PC-3 (cell line): ENCODE measurements at regions not wholly inside any gene's neighbourhood (a gene's known extent, or its start where the extent isn't known, plus 50 kb on each side); places are given as distances from the start of the nearest gene placed in this dataset.

Experiments
- ATAC-seq: fragments of 200-7000 bp; cut with Tn5 transposase; 2 replicates; pipeline ENCODE4 v1.9.1; 2020; ENCODE audit warnings: mild to moderate bottlenecking, moderate library complexity
- BruUV-seq: library from RNA; stranded (reverse); fragments of 400-500 nt; replicated peaks from 2 replicates; lab custom pipeline; 2021; lab: Mats Ljungman, UMichigan
- CTCF ChIA-PET: fragments of 300-600 bp; sonication (Branson Sonifier 250); formaldehyde crosslinking; loops from one replicate; lab custom pipeline; 2022; ENCODE audit warnings: antibody characterized with exemption; lab: Charles Lee
- POLR2A ChIA-PET: fragments of 300-600 bp; sonication (Branson Sonifier 250); formaldehyde crosslinking; loops from one replicate; lab custom pipeline; 2022; ENCODE audit warnings: antibody characterized with exemption; ENCODE audit not compliant: unreplicated experiment; lab: Charles Lee
- DNase-seq: peaks from one replicate; pipeline ENCODE4 v3.0.0-alpha.2; 2015
- H2AFZ ChIP-seq: fragments of 300-600 bp; sonication (generic); 2 replicates; pipeline ENCODE4 v1.6.0; 2016; ENCODE audit warnings: antibody characterized with exemption, low read length
- H3F3A ChIP-seq: fragments of 300-600 bp; sonication (generic); one replicate; pipeline ENCODE4 v1.6.0; 2017; ENCODE audit warnings: antibody characterized with exemption, low read length, control low read depth, mild to moderate bottlenecking; ENCODE audit not compliant: unreplicated experiment
- H3K27ac ChIP-seq: fragments of 300-600 bp; sonication (generic); 2 replicates; pipeline ENCODE4 v1.5.1; 2016; ENCODE audit warnings: mild to moderate bottlenecking, low read length
- H3K27me3 ChIP-seq: fragments of 300-600 bp; sonication (generic); 2 replicates; pipeline ENCODE4 v1.6.1; 2016; ENCODE audit warnings: low read length, mixed read lengths
- H3K36me3 ChIP-seq: fragments of 300-600 bp; sonication (generic); 2 replicates; pipeline ENCODE4 v1.6.1; 2016; ENCODE audit warnings: low read depth, mixed run types, low read length, mixed read lengths
- H3K4me1 ChIP-seq: fragments of 300-600 bp; sonication (generic); 2 replicates; pipeline ENCODE4 v1.5.1; 2016; ENCODE audit warnings: low read length; ENCODE audit not compliant: insufficient read depth
- H3K4me2 ChIP-seq: fragments of 300-600 bp; sonication (generic); 2 replicates; pipeline ENCODE4 v1.6.0; 2016; ENCODE audit warnings: low read length
- H3K4me3 ChIP-seq: fragments of 300-600 bp; sonication (generic); 2 replicates; pipeline ENCODE4 v1.5.1; 2016; ENCODE audit warnings: mild to moderate bottlenecking, low read length, mixed read lengths
- H3K79me2 ChIP-seq: fragments of 300-600 bp; sonication (generic); 2 replicates; pipeline ENCODE4 v1.6.1; 2017; ENCODE audit warnings: low read length, mixed read lengths
- H3K9ac ChIP-seq: fragments of 300-600 bp; sonication (generic); 2 replicates; pipeline ENCODE4 v1.6.0; 2016; ENCODE audit warnings: mild to moderate bottlenecking, low read length
- H3K9me2 ChIP-seq: fragments of 300-600 bp; sonication (generic); replicated peaks from 2 replicates; pipeline ENCODE4 v1.6.1; 2016; ENCODE audit warnings: mixed run types, low read length, mixed read lengths
- H3K9me3 ChIP-seq: fragments of 300-600 bp; sonication (generic); 2 replicates; pipeline ENCODE4 v1.6.1; 2016; ENCODE audit warnings: low read length, mixed read lengths
- H4K20me1 ChIP-seq: fragments of 300-600 bp; sonication (generic); 2 replicates; pipeline ENCODE4 v1.6.1; 2016; ENCODE audit warnings: low read length, mixed read lengths
- CTCF ChIP-seq: fragments of 300-600 bp; sonication (generic); conservative IDR thresholded peaks from 2 replicates; pipeline ENCODE4 v1.5.1; 2017; ENCODE audit warnings: antibody characterized with exemption, low read depth, mild to moderate bottlenecking, low read length
- EZH2 ChIP-seq: fragments of 300-600 bp; sonication (generic); IDR thresholded peaks from one replicate; pipeline ENCODE4 v1.6.1; 2017; ENCODE audit warnings: antibody characterized with exemption, mild to moderate bottlenecking, low read length; ENCODE audit not compliant: unreplicated experiment
- EZH2phosphoT487 ChIP-seq: fragments of 300-600 bp; sonication (generic); IDR thresholded peaks from 2 replicates; pipeline ENCODE4 v1.6.1; 2018; ENCODE audit warnings: mild to moderate bottlenecking, antibody characterized with exemption, low read length, borderline replicate concordance
- intact Hi-C: fragments of 100-400 bp; cut with micrococcal nuclease; formaldehyde crosslinking; loops from 2 replicates; pipeline ENCODE4 v1.9.0; 2023

- H3K9me3 ChIP-seq, result no peaks in the 10 kb centered on the region
- no peak overlapping the region for H3K4me2 ChIP-seq
- H2AFZ ChIP-seq, result no peak overlapping the region
- CTCF ChIA-PET, result no interaction called here
- H3K79me2 ChIP-seq, result no peaks in the 10 kb centered on the region
- H3K4me3 ChIP-seq, result no peak overlapping the region
- TF ChIP-seq EZH2 (no peak), EZH2phosphoT487 (no peak), CTCF (no peak)
- H3F3A ChIP-seq, result no peaks in the 10 kb centered on the region
- ATAC-seq, result no peak
- H3K9ac ChIP-seq, result no peak overlapping the region
- intact Hi-C loops, result no loop called here
- H4K20me1 ChIP-seq, result no peaks in the 10 kb centered on the region
- POLR2A ChIA-PET, result no interaction called here
- H3K27ac ChIP-seq, result no peak overlapping the region
- H3K4me1 ChIP-seq, result peaks cover 12% of the 10 kb centered on the region
- no TSS peak for BruUV-seq
- no peak for DNase-seq
- H3K9me2 ChIP-seq, result no peaks in the 10 kb centered on the region
- no peaks in the 10 kb centered on the region for H3K36me3 ChIP-seq
- H3K27me3 ChIP-seq, result no peaks in the 10 kb centered on the region
These were observed 117.1 kb upstream of the GSE1 start for GRCh38 chr16:85495823-85496538.

- intact Hi-C loops, result no loop called here
- Histone ChIP-seq H2AFZ (no peak overlapping the region), H3K27me3 (no peaks in the 10 kb centered on the region), H3K36me3 (no peaks in the 10 kb centered on the region), H3K4me2 (no peak overlapping the region), H3K9me3 (no peaks in the 10 kb centered on the region), H3K4me1 (no peaks in the 10 kb centered on the region; the same call in 1 of the 2 replicates), H3K79me2 (no peaks in the 10 kb centered on the region), H4K20me1 (no peaks in the 10 kb centered on the region), H3K9me2 (no peaks in the 10 kb centered on the region), H3K9ac (no peak overlapping the region), H3K27ac (no peak overlapping the region), H3F3A (no peaks in the 10 kb centered on the region), H3K4me3 (no peak overlapping the region)
- CTCF ChIA-PET, result no interaction called here
- DNase-seq (no peak), ATAC-seq (no peak)
- POLR2A ChIA-PET, result no interaction called here
- no TSS peak for BruUV-seq
- TF ChIP-seq EZH2phosphoT487 (no peak), EZH2 (no peak), CTCF (no peak)
These were observed 115.4 kb upstream of the GSE1 start for GRCh38 chr16:85497622-85498314.

- no TSS peak for BruUV-seq
- H3K9ac ChIP-seq, result no peak overlapping the region
- H3K4me3 ChIP-seq, result no peak overlapping the region
- ATAC-seq, result no peak
- no peaks in the 10 kb centered on the region for H3K9me3 ChIP-seq
- no peaks in the 10 kb centered on the region for H3K9me2 ChIP-seq
- intact Hi-C loops, result no loop called here
- no peaks in the 10 kb centered on the region for H3K4me1 ChIP-seq
- CTCF ChIA-PET, result no interaction called here
- H3K4me2 ChIP-seq, result no peak overlapping the region
- H4K20me1 ChIP-seq, result no peaks in the 10 kb centered on the region
- POLR2A ChIA-PET, result no interaction called here
- H3K79me2 ChIP-seq, result no peaks in the 10 kb centered on the region
- TF ChIP-seq EZH2phosphoT487, result no peak
- no peak overlapping the region for H2AFZ ChIP-seq
- H3F3A ChIP-seq, result no peaks in the 10 kb centered on the region
- no peaks in the 10 kb centered on the region for H3K27me3 ChIP-seq
- no peak for DNase-seq
- no peak overlapping the region for H3K27ac ChIP-seq
- H3K36me3 ChIP-seq, result no peaks in the 10 kb centered on the region
These were observed 114.5 kb upstream of the GSE1 start for GRCh38 chr16:85498607-85499006.
